Skeletal muscle tissue (tissue), 3 donors: ENCODE measurements at regions not wholly inside any gene's neighbourhood (a gene's known extent, or its start where the extent isn't known, plus 50 kb on each side); places are given as distances from the start of the nearest gene placed in this dataset.

Experiments
- H3K27ac ChIP-seq: one replicate; pipeline ENCODE4 v1.7.0; 2013; ENCODE audit warnings: mild to moderate bottlenecking, low read depth, low read length, inconsistent platforms
- H3K27me3 ChIP-seq, 3 donors: one replicate each; pipeline ENCODE4 v1.7.0; 2013; ENCODE audit warnings: low read length in 3 of 3; ENCODE audit not compliant: control insufficient read depth in 3 of 3, insufficient read depth in 3 of 3
- H3K36me3 ChIP-seq, 3 donors: one replicate each; pipeline ENCODE4 v1.7.0; 2013; ENCODE audit warnings: low read length in 3 of 3; ENCODE audit not compliant: control insufficient read depth in 3 of 3, insufficient read depth in 3 of 3
- H3K4me1 ChIP-seq, 3 donors: one replicate each; pipeline ENCODE4 v1.7.0; 2013; ENCODE audit warnings: low read length in 3 of 3, mild to moderate bottlenecking in 3 of 3; ENCODE audit not compliant: control insufficient read depth in 3 of 3, insufficient read depth in 3 of 3
- H3K4me3 ChIP-seq, 3 donors: one replicate each; pipeline ENCODE4 v1.7.0; 2013; ENCODE audit warnings: low read length in 3 of 3
- H3K9ac ChIP-seq, 3 donors: one replicate each; pipeline ENCODE4 v1.7.0; 2013; ENCODE audit warnings: low read length in 3 of 3, mild to moderate bottlenecking in 3 of 3, moderate library complexity in 2 of 3, low read depth in 1 of 3
- H3K9me3 ChIP-seq, 3 donors: one replicate each; pipeline ENCODE4 v1.7.0; 2013; ENCODE audit warnings: low read length in 3 of 3; ENCODE audit not compliant: control insufficient read depth in 3 of 3
- donor health status: Osteomylitis.

- peaks cover 0 to 6% (median 4%) of the 10 kb centered on the region in 3 donors for H3K4me1 ChIP-seq
- no peaks in the 10 kb centered on the region for H3K27me3 ChIP-seq
- no peak overlapping the region for H3K9ac ChIP-seq
- no peaks in the 10 kb centered on the region for H3K36me3 ChIP-seq
- no peak overlapping the region for H3K27ac ChIP-seq
- H3K4me3 ChIP-seq, result no peak overlapping the region
- H3K9me3 ChIP-seq, result no peaks in the 10 kb centered on the region
These were observed 245.2 kb downstream of the CDH26 start for GRCh38 chr20:60203451-60203850.

GRCh38 chr20:60204601-60205000 is 246.4 kb downstream of the CDH26 start:
- no peaks in the 10 kb centered on the region for H3K27me3 ChIP-seq
- no peak overlapping the region for H3K4me3 ChIP-seq
- no peaks in the 10 kb centered on the region for H3K9me3 ChIP-seq
- H3K27ac ChIP-seq, result no peak overlapping the region
- H3K4me1 ChIP-seq, result peaks cover 0 to 6% (median 4%) of the 10 kb centered on the region in 3 donors
- H3K9ac ChIP-seq, result no peak overlapping the region
- no peaks in the 10 kb centered on the region for H3K36me3 ChIP-seq

GRCh38 chr20:60206259-60206658 is 248.0 kb downstream of the CDH26 start:
- Histone ChIP-seq H3K27ac (no peak overlapping the region), H3K9me3 (no peaks in the 10 kb centered on the region), H3K36me3 (no peaks in the 10 kb centered on the region), H3K4me1 (peaks cover 0 to 6% (median 4%) of the 10 kb centered on the region in 3 donors), H3K27me3 (no peaks in the 10 kb centered on the region), H3K9ac (no peak overlapping the region), H3K4me3 (no peak overlapping the region)

- H3K9me3 ChIP-seq, result no peaks in the 10 kb centered on the region
- no peak overlapping the region for H3K9ac ChIP-seq
- no peak overlapping the region for H3K4me3 ChIP-seq
- no peaks in the 10 kb centered on the region for H3K4me1 ChIP-seq
- peaks cover 0 to 4% (median 0%) of the 10 kb centered on the region in 3 donors for H3K27me3 ChIP-seq
- no peak overlapping the region for H3K27ac ChIP-seq
- H3K36me3 ChIP-seq, result no peaks in the 10 kb centered on the region
These were observed 250.8 kb downstream of the CDH26 start for GRCh38 chr20:60209048-60209447.

GRCh38 chr20:60210779-60211617 is 252.8 kb downstream of the CDH26 start:
- Histone ChIP-seq H3K4me1 (no peaks in the 10 kb centered on the region), H3K27ac (no peak overlapping the region), H3K9ac (peak overlapping the region in 1 of 3 donors; percentile 50), H3K36me3 (no peaks in the 10 kb centered on the region), H3K9me3 (no peaks in the 10 kb centered on the region), H3K27me3 (peaks cover 0 to 12% (median 9%) of the 10 kb centered on the region in 3 donors), H3K4me3 (peak overlapping the region in 1 of 3 donors; percentile 29)

GRCh38 chr20:60211618-60212463 is 253.6 kb downstream of the CDH26 start:
- peaks cover 0 to 3% (median 0%) of the 10 kb centered on the region in 3 donors for H3K4me1 ChIP-seq
- H3K36me3 ChIP-seq, result no peaks in the 10 kb centered on the region
- no peak overlapping the region for H3K9ac ChIP-seq
- H3K27me3 ChIP-seq, result peaks cover 0 to 14% (median 11%) of the 10 kb centered on the region in 3 donors
- H3K27ac ChIP-seq, result no peak overlapping the region
- H3K9me3 ChIP-seq, result no peaks in the 10 kb centered on the region
- H3K4me3 ChIP-seq, result no peak overlapping the region

- peaks cover 0 to 3% (median 0%) of the 10 kb centered on the region in 3 donors for H3K4me1 ChIP-seq
- H3K4me3 ChIP-seq, result no peak overlapping the region
- no peaks in the 10 kb centered on the region for H3K9me3 ChIP-seq
- peaks cover 0 to 14% (median 13%) of the 10 kb centered on the region in 3 donors for H3K27me3 ChIP-seq
- H3K36me3 ChIP-seq, result no peaks in the 10 kb centered on the region
- H3K9ac ChIP-seq, result no peak overlapping the region
- no peak overlapping the region for H3K27ac ChIP-seq
These were observed 254.5 kb downstream of the CDH26 start for GRCh38 chr20:60212695-60213094.

GRCh38 chr20:60213126-60213893 is 255.1 kb downstream of the CDH26 start:
- Histone ChIP-seq H3K36me3 (no peaks in the 10 kb centered on the region), H3K4me1 (peaks cover 0 to 3% (median 0%) of the 10 kb centered on the region in 3 donors), H3K9me3 (no peaks in the 10 kb centered on the region), H3K27me3 (peaks cover 0 to 14% (median 13%) of the 10 kb centered on the region in 3 donors), H3K27ac (no peak overlapping the region), H3K9ac (no peak overlapping the region), H3K4me3 (no peak overlapping the region)

GRCh38 chr20:60214901-60215815 is 256.9 kb downstream of the CDH26 start:
- H3K36me3 ChIP-seq, result no peaks in the 10 kb centered on the region
- peaks cover 0 to 17% (median 13%) of the 10 kb centered on the region in 3 donors for H3K27me3 ChIP-seq
- no peaks in the 10 kb centered on the region for H3K9me3 ChIP-seq
- no peak overlapping the region for H3K27ac ChIP-seq
- H3K9ac ChIP-seq, result no peak overlapping the region
- H3K4me3 ChIP-seq, result no peak overlapping the region
- peaks cover 0 to 3% (median 0%) of the 10 kb centered on the region in 3 donors for H3K4me1 ChIP-seq
